Lower leg skin (tissue), 3 donors: ENCODE measurements at regions not wholly inside any gene's neighbourhood (a gene's known extent, or its start where the extent isn't known, plus 50 kb on each side); places are given as distances from the start of the nearest gene placed in this dataset.

Experiments used
- POLR2A ChIP-seq, 2 donors: fragments of 450-650 bp; IDR thresholded peaks; one replicate each; pipeline ENCODE4 v1.6.1; 2016 to 2017; ENCODE audit warnings: antibody characterized with exemption in 2 of 2, mild to moderate bottlenecking in 1 of 2, moderate library complexity in 1 of 2
- TF ChIP-seq, protein P1 (sequence below), 3 donors: fragments of 450-650 bp; IDR thresholded peaks; one replicate each; pipeline ENCODE4 v1.5.1; 2016; ENCODE audit warnings: antibody characterized with exemption in 3 of 3, mild to moderate bottlenecking in 3 of 3, moderate library complexity in 2 of 3

DNA sequence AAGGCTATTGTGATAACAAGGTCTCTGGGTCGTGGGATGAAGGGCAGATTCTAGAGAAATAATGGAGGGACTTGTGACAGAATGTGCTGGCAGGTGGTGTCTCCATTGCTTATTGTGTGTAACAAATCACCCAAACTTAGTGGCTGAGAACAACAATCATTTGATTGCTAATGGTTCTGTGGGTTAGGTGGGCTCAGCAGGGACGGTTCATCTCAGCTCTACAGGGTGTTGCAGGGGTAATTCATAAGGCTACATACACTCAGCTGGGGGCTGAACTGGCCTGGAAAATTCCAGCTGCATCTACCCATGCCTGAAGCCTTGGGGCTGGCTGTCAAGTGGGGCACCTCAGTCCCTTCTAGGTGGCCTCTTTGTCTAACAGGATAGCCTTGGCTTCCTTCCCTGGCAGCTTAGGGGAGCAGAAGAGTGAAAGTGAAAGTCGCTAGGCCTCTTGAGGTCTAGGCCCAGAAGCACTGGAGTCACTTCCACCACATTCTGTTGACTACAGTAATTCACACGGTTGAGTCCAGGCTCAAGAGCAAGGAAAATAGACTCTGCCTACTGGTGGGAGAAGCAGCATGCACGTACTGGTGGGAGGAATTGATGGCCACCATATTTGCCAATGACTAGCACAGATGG lies 308.9 kb downstream of the MN1 start:
- TF ChIP-seq, protein P1, sequence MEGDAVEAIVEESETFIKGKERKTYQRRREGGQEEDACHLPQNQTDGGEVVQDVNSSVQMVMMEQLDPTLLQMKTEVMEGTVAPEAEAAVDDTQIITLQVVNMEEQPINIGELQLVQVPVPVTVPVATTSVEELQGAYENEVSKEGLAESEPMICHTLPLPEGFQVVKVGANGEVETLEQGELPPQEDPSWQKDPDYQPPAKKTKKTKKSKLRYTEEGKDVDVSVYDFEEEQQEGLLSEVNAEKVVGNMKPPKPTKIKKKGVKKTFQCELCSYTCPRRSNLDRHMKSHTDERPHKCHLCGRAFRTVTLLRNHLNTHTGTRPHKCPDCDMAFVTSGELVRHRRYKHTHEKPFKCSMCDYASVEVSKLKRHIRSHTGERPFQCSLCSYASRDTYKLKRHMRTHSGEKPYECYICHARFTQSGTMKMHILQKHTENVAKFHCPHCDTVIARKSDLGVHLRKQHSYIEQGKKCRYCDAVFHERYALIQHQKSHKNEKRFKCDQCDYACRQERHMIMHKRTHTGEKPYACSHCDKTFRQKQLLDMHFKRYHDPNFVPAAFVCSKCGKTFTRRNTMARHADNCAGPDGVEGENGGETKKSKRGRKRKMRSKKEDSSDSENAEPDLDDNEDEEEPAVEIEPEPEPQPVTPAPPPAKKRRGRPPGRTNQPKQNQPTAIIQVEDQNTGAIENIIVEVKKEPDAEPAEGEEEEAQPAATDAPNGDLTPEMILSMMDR (IDR thresholded peaks at IDR 0.05): no peak
- no peak for TF ChIP-seq POLR2A (IDR thresholded peaks at IDR 0.05)
